ENCODE measurements at regions not wholly inside any gene's neighbourhood (a gene's known extent, or its start where the extent isn't known, plus 50 kb on each side); places are given as distances from the start of the nearest gene placed in this dataset.

DNA sequence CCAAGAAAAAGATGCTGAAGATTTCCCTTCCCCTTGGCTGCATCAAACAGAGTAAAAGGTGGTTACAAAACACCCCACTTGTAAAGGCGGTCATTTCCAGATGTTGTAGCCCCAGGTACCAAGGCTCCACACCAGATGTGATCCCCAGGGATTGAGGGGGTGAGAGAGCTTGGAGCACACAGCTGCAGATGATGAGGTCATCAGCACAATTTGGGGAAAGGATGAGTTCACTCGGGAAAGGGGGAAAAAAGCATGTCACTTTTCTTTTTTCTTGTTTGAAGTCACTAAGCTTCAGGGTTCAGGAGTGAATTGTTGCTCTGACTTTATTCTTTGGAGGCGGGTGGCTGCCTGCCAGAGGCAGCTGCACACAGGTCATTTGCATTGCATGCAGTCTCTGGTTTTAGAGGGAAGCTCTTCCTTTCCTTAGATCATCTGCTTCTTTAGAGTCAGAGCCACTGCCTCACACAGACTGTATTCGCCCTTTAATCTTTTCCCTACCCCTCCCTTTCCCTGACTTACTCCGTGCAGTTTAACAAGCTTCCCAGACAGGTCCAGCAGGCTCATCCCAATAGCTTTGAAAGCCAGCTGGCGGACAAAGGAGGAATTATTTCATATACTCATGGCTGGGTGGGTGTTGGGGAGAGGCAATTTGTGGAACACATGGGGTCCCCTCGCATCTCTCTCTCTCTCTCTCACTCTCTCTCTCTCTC lies 409.3 kb upstream of the SLC24A2 start:
- TF ChIP-seq, protein P1, sequence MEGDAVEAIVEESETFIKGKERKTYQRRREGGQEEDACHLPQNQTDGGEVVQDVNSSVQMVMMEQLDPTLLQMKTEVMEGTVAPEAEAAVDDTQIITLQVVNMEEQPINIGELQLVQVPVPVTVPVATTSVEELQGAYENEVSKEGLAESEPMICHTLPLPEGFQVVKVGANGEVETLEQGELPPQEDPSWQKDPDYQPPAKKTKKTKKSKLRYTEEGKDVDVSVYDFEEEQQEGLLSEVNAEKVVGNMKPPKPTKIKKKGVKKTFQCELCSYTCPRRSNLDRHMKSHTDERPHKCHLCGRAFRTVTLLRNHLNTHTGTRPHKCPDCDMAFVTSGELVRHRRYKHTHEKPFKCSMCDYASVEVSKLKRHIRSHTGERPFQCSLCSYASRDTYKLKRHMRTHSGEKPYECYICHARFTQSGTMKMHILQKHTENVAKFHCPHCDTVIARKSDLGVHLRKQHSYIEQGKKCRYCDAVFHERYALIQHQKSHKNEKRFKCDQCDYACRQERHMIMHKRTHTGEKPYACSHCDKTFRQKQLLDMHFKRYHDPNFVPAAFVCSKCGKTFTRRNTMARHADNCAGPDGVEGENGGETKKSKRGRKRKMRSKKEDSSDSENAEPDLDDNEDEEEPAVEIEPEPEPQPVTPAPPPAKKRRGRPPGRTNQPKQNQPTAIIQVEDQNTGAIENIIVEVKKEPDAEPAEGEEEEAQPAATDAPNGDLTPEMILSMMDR (IDR thresholded peaks at IDR 0.05): no peak
- no peak for TF ChIP-seq POLR2A (IDR thresholded peaks at IDR 0.05)
